ENCODE measurements at regions not wholly inside any gene's neighbourhood (a gene's known extent, or its start where the extent isn't known, plus 50 kb on each side); places are given as distances from the start of the nearest gene placed in this dataset.

- Histone ChIP-seq H3K27ac (no peak overlapping the region), H3K4me3 (no peak overlapping the region), H3K9me3 (replicated peaks in 1 of 3) (no peaks in the 10 kb centered on the region), H3K27me3 (no peaks in the 10 kb centered on the region), H3K4me1 (replicated peaks in 1 of 2) (no peaks in the 10 kb centered on the region), H3K36me3 (replicated peaks in 1 of 2) (no peaks in the 10 kb centered on the region)
- DNase-seq = no peak
- intact Hi-C loops (cut with DNase I) = no loop called here
- WGBS, 4 donors = 91 to 97% (median 92%) methylated on average over 4 of the region's 4 CpGs
- no peak for TF ChIP-seq POLR2A (IDR thresholded peaks at IDR 0.05)
- TF ChIP-seq CTCF (IDR thresholded peaks at IDR 0.05) = no peak
Measured at GRCh38 chr7:1309290-1309689, 76.6 kb downstream of the UNCX start.

- no peaks in the 10 kb centered on the region for H3K27me3 ChIP-seq
- no peak for TF ChIP-seq CTCF (IDR thresholded peaks at IDR 0.05)
- no peak for TF ChIP-seq POLR2A (IDR thresholded peaks at IDR 0.05)
- H3K4me3 ChIP-seq = no peak overlapping the region
- no peak for DNase-seq
- intact Hi-C loops (cut with DNase I) = no loop called here
- H3K36me3 ChIP-seq (replicated peaks in 1 of 2) = no peaks in the 10 kb centered on the region
- H3K27ac ChIP-seq = no peak overlapping the region
- H3K9me3 ChIP-seq (replicated peaks in 1 of 3) = no peaks in the 10 kb centered on the region
- WGBS, 4 donors = 63 to 81% (median 74%) methylated on average over 2 to 7 of the region's 7 CpGs
- H3K4me1 ChIP-seq (replicated peaks in 1 of 2) = no peaks in the 10 kb centered on the region
Measured at GRCh38 chr7:1309996-1310395, 77.3 kb downstream of the UNCX start.

GRCh38 chr7:1310936-1311335 lies 78.3 kb downstream of the UNCX start:
- 65 to 71% (median 67%) methylated on average over 20 to 23 of the region's 23 CpGs for WGBS, 4 donors
- H3K4me1 ChIP-seq (replicated peaks in 1 of 2) = no peaks in the 10 kb centered on the region
- H3K27ac ChIP-seq = no peak overlapping the region
- intact Hi-C loops (cut with DNase I) = no loop called here
- no peak overlapping the region for H3K4me3 ChIP-seq
- no peaks in the 10 kb centered on the region for H3K27me3 ChIP-seq
- no peaks in the 10 kb centered on the region for H3K9me3 ChIP-seq (replicated peaks in 1 of 3)
- no peak for DNase-seq
- H3K36me3 ChIP-seq (replicated peaks in 1 of 2) = no peaks in the 10 kb centered on the region
- TF ChIP-seq POLR2A (IDR thresholded peaks at IDR 0.05) = no peak
- no peak for TF ChIP-seq CTCF (IDR thresholded peaks at IDR 0.05)

- Histone ChIP-seq H3K27me3 (no peaks in the 10 kb centered on the region), H3K9me3 (replicated peaks in 1 of 3) (no peaks in the 10 kb centered on the region), H3K4me1 (replicated peaks in 1 of 2) (no peaks in the 10 kb centered on the region), H3K27ac (no peak overlapping the region), H3K36me3 (replicated peaks in 1 of 2) (no peaks in the 10 kb centered on the region), H3K4me3 (no peak overlapping the region)
- DNase-seq = no peak
- TF ChIP-seq CTCF (IDR thresholded peaks at IDR 0.05) = no peak
- no peak for TF ChIP-seq POLR2A (IDR thresholded peaks at IDR 0.05)
- WGBS, 4 donors = 77 to 89% (median 83%) methylated on average over 11 to 32 of the region's 32 CpGs
- intact Hi-C loops (cut with DNase I) = no loop called here
Measured at GRCh38 chr7:1311406-1312135, 78.9 kb downstream of the UNCX start.

All from adrenal gland (tissue), 9 donors.